Stimulated activated CD4-positive, alpha-beta T cell treated with anti-CD3 and anti-CD28 coated beads, Interleukin-12 subunit alpha, Interleukin-12 subunit beta, amount 100 ng/mL, for 48 hours (primary cell): ENCODE measurements at regions not wholly inside any gene's neighbourhood (a gene's known extent, or its start where the extent isn't known, plus 50 kb on each side); places are given as distances from the start of the nearest gene placed in this dataset.

Source experiments
- DNase-seq, 3 donors: peaks; one replicate each; pipeline ENCODE4 v3.0.0-alpha.2; 2020; ENCODE audit warnings: low read depth in 2 of 3, low spot score in 1 of 3

DNA sequence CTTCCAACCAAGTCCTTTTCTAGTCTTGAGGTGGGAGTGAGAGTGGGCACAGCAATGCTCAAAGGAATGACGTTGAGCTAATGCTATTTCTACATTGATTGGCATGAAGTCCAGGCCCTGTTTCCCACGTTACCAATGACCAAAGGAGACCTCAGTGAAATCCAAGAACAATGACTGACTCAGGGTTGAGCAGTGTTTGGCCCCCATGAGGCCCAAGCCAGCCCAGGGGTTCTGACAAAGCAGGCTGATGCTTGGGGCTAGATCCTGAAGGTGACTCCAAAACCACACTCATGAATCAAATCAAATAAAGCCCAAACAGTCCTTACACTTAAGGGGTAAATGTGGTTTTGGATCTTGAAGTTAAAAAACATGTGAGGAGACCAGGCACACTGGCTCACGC is 278.5 kb upstream of the GJB5 start:
- DNase-seq: no peak

DNA sequence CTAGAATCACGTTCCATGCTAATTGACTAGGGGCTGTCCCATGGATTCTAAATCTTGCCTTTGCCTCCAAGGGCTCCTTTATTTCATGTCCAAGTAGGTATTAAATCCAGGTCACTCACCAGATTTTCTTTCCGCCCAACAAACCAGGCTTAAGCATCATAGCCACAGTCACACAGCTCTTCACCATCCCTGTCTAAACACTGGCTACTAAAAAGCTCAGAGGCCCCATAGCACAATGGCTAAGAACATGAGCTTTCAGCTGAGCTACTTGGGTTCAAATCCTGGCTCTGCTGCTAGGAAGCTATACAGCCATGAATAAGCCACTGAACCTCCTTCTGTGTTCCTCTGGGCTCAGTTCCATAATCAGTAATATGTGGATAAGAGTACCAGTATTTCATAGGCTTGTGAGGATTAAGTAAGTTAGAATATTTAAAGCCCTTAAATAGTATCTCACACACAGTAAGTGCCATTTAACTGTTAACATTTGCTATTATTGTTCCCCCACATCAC is 277.2 kb upstream of the GJB5 start:
- DNase-seq: no peak

DNA sequence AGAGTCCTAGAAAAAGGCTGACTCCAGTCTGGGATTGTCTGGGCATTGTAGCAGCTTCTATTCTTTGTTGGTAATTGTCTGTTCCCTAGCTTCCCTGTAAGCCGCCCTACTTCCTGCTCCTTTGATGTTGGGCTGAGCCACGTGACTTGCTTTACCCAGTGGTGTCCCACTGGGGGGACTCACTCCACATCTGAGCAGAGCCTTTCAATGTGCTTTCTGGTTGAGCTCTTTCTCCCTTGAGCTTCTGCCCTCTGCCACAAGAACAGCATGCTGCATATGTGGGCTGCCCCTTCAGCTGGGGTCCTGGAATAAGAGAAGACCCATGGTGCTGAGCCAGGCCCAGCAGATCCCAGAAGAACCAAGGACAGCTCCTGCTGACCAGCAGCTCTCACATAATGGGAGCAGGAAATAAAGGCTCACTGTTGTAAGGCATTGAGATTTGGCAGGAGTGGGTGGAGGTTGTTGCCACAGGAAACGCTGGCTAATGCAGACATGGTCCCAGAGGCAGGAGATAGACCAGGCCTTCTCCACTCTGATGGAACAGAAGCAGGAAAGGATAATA is 276.3 kb upstream of the GJB5 start:
- no peak for DNase-seq

DNA sequence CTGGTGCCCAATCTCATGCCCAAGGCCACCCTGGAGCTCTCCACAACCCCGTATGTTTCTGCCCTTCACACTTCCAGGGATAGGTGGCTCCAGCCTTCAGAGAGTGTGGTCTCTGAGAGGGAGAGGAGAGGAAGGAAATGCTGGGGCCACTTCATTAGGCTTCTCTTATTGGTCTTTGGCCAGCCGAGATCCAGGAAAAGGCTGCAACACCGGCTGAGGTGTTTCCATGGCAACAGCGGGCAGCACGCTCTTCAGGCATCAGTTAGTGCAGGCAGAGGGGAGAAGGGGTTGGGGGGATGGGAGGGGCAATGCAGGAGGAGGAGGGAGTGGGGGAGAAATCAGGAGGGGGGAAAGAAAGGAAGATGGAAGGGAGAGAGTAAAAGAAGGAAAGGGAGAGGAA is 275.1 kb upstream of the GJB5 start:
- no peak for DNase-seq

DNA sequence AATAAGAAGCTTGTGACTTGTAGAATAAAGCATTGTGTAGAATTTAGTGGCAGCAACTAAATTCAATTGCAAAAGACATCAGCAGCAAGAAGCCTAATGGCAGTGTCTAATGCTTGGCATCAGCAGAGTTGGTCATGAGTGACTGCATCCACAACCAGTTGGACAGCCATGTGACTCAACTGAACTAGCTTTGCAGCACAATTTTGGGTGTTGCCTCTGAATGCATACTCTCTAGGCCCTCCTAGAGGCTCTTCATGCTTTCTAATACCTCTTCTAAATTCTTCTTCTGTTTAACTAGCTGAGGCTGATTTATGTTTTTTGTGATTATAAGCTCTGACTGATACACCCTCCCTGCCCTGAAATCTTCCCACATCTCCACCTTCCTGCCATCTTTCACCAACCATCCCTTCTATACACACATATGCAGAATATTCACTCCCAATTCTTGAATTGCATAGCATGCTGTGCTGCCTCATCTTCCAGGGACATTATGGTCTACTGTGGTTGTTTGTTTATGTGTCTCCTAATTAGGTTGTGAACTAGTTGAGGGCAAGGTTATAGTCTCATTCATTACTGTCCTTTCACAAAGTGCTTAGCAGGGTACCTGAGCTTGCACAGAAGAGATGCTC is 266.7 kb upstream of the GJB5 start:
- DNase-seq: no peak

DNA sequence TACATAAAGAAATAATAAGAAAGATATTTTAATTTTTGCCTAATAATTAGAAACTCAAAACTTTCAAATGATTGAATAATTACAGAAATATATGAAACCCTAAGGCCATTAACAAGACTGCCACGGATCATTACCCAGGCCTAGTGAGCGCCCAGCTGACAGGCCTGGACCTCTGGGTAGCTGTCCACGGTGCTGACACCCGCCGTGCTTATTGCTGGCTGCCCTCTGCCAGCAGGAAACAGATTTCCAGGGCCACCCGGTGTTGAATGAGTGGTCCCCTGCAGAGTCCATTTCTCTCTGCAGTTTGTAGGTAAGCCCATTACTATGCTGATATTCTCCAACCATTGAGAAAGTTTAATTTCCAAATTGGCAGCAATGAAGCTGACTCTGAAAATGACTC is 254.4 kb upstream of the GJB5 start:
- no peak for DNase-seq

DNA sequence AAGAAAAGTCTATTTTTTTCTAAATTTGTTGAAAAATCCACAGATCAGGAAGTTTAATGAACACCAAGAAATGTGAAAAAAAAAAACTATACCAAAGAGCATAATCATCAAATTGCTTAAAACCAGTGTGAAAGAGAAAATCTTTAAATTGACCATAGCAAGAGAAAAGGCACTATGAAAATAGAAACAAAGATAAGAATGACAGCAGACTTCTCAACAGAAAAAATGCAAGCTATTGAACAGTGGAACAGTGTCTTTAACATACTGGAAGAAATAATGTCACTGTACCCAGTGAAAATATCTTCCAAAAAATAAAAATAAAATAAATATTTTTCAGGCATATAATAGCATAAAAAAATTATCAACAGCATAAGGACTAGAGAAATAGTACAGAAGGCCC is 243.0 kb upstream of the GJB5 start:
- DNase-seq: no peak

DNA sequence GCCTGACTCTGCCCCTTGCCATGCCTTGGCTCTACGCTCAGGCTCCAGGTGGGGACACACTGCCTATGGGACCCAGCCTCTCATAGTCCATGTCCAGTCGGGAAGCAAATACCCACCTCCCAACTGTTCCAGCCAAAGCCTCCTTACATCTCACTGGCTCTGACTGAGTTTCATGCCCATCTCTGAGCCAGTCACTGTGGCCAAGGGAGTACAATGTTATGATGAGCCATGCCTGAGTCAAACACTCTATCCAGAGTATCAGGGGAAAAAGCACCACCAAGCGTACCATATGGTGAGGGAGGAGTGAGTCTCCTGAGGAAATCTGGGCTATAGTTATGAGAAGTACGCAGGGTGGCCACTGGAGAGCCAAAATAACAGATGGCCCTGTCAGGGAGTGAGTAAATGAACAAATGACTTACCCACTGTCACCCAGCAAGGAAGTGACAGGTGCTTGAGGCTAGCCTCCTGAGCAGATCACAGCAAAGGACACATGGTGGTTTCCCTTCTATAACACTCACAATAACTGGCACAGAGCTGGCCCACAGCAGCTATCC is 236.6 kb upstream of the GJB5 start:
- no peak for DNase-seq

DNA sequence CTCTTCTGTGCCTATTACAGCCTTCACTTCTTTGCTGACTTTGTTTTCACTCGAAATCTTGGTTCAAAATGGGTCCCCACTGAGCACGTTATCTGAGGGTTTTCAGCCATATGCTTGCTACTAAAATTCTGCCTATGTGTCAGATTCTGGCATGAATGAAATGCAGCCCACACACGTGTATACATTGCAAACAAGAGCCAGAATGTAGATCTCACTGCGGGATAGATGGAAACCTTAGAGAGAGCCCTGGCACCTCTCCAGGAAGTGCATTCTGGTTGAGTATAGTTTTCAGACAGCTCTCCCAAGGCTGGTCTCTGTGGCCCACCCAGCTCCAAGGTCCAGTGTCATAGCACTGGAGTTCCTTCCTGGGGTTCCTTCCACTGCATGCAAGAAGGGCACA is 234.7 kb upstream of the GJB5 start:
- no peak for DNase-seq

DNA sequence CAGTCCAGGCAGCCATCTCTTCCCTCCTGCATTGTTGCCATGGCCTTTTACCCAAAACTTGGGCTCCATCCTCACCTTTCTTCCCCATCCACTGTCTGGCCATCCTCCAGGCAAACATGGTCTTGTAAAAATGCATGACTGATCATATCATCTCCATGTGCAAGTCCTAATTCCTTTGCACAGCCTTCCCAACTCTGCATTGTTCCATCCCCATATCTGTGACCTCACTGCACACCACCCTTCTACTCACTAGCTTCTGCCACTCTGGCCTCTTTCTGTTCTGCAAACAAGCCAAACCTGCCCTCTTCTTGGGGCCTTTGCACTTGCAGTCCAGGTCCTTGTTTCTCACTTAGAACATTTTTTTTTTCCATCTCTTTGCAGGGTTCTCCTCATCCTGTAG is 230.1 kb upstream of the GJB5 start:
- no peak for DNase-seq

DNA sequence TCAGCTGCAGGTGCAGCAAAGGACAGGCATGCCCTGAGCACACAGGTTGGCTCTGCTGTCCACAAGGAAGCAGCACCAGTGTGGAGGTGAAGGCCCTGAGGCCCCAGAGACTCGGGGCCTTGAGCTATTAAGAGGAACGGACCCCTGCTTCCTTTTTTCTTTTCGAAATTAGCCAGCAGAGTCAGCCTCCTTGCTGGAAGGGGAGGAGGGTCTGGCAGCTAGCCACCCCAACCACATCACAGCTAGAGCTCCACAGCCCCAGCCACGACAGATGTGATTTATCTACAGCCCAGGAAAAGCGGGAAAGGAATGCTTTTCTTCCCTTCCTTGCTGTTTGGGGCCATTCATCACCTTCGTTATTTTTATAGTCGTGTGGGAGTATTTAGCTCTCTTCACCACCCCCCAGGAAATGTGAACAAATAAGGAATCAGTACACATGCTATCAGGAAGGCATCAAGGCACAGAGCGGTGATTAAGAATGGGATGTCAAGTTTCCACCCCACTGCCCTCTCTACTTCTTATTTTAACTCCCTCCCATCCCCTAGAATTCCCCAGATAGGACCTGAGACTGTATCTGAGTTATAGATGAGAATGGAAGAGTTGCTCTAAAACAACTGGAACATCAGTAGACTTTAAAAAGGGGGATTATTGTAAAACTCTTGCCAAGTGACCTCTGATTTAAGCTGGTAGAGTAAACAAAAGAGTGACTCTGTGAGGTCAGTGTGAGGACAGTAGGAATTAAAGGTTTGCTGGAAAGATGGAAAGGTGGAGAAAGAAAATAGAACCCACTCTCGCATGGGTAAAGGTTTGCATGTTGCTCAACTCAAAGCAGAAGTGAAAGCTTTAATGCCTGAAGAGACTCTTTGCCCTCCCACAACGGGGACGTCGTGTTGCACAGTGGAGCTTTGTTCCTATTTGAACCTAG is 224.7 kb upstream of the GJB5 start:
- no peak for DNase-seq

DNA sequence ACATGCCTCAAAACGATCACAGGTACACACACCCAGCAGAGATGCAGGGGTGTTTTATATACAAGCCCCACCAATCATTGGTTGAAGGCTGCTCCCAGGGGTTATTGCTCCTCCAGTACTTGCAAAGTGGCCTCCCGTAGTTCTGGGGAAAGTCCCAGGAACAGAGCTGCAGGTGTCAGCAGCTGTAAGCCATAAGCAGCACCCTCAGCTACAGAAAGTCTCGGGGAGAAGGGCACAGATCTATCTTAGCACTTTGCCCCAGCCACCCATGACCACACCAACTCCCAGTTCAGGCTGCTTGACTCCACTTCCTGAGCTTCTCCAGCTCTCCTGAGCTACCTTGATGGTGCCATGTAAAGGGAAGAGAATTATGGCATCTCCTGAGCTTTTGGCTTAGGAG is 222.7 kb upstream of the GJB5 start:
- DNase-seq: no peak

DNA sequence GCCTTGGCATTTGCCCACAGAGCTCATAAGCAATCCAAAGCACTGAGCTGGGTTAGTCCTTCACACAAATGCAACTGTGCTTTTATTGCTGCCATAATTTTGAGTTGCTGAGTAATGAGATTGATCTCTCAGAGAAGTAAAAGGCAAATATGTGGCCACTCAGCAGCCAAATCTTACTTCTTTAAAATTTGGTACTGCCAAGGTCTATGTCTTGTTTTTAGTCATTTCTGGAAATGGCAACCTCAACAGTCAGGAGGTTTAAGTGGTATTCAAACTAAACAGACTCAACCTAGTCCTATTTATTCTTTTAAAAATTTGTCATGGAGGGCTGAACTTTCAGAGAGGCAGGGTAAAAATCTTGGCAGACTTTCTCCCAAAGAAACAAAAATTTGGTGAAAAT is 216.4 kb upstream of the GJB5 start:
- DNase-seq: no peak

DNA sequence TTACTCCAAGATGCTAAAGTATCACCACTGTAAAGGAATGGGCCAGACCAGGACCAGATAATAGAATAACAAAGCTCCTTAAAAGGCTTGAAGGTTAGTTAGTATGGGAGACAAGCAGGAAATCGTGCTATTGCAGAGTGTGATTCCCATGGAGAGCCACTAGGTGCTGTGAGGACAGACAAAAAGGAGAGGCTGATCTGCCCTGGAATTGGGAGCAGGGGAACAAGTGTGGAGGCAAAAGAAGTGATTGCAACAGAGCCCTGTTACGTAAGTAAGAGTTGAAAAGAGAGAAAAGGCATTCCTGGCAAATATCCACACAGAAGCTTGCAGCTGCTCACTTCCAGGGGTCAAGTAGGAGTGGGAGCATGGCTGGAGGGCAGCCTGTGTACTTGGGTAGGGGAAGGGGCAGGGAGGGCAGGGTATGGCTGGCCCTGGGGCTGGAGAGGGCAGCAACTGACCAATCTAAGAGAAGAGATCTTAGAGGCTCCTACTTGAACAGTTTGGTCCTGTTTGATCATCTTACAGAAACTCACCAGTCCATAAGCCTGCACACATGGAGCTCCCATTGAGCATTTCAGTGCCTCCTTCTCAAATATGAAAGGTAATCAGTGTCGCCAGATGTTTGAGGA is 207.7 kb upstream of the GJB5 start:
- no peak for DNase-seq

DNA sequence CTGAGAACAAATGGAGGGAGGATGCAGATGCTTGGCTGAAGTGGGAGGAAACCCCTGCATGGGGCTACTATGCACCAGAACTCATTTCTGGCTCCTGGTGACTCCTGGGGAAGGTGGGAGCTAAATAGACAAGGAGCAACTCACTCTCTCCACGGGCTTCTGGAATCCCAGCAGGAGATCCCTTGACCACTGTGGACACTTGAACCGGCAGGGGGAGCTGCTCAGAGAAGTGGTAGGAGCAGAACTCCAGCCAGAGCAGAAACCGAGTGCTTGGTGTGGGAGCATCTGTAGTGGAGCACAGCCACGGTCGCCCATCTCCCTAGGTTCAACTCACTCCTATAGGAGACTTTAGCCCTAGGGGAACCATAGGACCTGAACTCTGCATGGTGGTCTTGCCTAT is 205.6 kb upstream of the GJB5 start:
- no peak for DNase-seq

DNA sequence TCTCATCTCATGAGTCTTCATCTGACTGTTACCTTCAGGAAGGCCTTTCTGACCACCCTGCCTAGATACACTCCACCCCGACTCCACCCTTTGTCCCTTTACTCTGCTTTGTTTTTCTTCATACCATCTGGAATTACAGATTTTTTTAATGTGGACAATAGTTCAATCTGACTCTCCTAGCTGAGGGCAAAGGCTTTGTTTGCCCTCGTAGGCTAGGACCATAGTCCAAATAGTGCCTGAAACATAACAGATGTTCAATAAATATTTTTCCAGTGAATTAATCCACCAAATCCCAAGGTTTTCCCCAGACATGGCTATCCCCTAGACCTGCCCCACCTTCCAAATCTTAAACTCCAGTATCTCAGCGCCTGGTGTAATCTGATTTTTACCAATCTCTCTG is 176.5 kb upstream of the GJB5 start:
- DNase-seq: no peak

DNA sequence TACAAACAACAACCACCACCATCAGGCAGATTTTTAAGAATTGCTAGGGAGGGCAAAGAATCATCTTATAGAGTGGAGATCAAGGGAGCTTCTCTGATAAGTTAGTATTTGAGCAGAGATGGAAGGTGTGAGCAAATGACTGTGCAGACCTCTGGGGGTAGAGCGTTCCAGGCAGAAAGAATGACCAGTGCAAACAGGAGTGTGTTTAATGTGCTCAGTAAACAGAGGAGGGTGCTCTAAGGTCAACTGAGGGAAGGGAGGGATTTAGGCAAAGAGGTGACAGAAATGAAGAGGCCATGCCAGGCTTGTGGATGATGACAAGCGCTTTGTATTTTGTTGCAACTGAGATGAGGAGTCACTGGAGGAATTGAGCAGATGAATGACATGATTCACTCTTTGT is 172.5 kb upstream of the GJB5 start:
- DNase-seq: no peak

DNA sequence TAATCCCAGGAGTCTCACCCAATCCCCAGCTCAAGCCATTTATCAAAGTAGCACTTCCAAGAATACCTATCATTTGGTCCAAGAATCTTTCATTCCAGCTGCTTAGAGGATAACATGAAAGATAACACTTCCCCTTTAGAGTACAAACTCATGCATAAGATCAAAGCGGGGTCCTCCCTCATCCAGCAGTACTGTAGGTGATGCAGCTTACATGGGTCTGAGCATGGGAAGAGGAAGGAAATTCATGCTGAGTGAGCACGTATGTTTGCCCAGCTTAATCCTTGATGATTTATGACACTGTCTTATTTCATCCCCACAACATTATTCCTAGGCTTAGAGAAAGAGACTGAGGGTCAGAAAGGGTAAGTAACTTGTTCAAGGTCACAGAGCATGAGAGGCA is 167.1 kb upstream of the GJB5 start:
- DNase-seq: no peak

DNA sequence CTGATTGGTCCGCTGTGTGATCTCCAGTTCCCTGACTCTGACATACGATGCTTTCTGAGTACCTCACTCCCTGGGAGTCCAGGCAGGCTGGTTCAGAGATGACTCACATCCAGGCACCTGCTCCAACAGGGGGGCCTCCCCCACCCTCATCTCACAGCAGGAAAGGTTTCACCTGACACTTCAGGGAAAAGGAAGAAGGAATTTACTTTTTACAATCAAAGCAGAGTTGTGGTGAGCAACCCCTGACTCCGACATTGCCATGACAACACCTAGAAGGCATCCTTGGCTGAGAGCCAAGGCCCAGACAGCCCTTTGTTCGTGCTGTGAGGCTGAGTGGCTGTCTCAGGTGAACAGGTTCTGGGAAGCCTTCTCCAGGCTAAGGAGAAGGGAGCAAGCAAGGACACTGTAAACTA is 164.6 kb upstream of the GJB5 start:
- no peak for DNase-seq

DNA sequence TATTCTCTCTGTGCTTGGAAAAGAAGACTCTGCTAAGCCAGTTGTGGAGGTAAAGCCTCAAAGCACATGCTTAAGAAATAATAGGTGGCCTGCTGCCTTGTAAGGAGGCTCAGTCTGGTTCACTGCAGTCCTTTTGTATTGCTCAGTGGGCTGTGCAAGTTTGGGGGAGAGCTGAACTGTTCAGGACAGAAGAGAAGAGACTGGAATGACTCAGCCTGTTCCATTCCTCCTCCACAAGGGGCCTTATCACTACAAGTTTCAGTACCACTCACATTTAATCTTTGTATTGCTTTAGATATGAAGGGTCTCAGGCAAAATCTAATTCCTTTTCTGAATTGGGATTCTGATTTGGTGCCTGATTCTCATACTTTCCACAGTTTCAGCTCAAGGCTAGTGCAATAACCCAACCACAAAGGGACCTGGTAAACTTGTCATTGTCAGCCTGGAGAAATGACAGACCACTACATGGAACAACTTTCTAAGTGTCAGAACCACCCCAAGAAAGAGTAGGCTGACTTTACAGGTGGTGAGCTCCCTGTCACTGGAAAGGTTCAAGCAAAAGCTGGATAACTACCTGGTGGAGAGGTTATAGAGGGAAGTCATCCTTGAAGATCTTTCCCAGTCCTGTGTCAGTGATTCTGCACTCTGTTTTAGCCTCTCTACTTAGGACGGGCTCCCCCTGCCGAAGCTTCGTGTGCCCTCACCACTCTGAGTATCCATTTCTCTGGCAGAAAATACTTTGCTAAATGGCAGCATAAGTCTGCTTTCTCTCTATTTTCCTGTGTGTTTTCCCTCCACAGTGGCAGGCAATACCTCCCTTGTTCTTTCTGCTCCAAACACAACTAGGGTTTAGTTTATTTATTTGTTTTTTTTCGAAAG is 162.9 kb upstream of the GJB5 start:
- DNase-seq: no peak
